HG03571 (cell line): ENCODE measurements at regions not wholly inside any gene's neighbourhood (a gene's known extent, or its start where the extent isn't known, plus 50 kb on each side); places are given as distances from the start of the nearest gene placed in this dataset.
"Not testable (repeated sequence)": the region's sequence is repeated elsewhere in the genome, so short reads cannot be mapped to it uniquely, and the experiment has no call there.

Source experiments
- ATAC-seq: cut with Tn5 transposase; IDR thresholded peaks from one replicate; pipeline ENCODE4 v1.9.1; 2021; ENCODE audit not compliant: unreplicated experiment

GRCh38 chr9:88835772-88836171 lies 155.5 kb upstream of the S1PR3 start:
- no peak for ATAC-seq

- no peak for ATAC-seq
Observed at GRCh38 chr9:88837731-88838130, 153.5 kb upstream of the S1PR3 start.

- ATAC-seq = not testable (repeated sequence)
Observed at GRCh38 chr9:88849878-88850277, 141.4 kb upstream of the S1PR3 start.

- ATAC-seq = no peak
Observed at GRCh38 chr9:88852794-88853193, 138.5 kb upstream of the S1PR3 start.

- no peak for ATAC-seq
Observed at GRCh38 chr9:88870627-88871026, 120.6 kb upstream of the S1PR3 start.

GRCh38 chr9:88871669-88872068 lies 119.6 kb upstream of the S1PR3 start:
- ATAC-seq = no peak

- no peak for ATAC-seq
Observed at GRCh38 chr9:88872192-88872946, 118.9 kb upstream of the S1PR3 start.

- ATAC-seq = no peak
Observed at GRCh38 chr9:88873635-88874034, 117.6 kb upstream of the S1PR3 start.

- no peak for ATAC-seq
Observed at GRCh38 chr9:88874391-88874790, 116.9 kb upstream of the S1PR3 start.

- no peak for ATAC-seq
Observed at GRCh38 chr9:88875400-88876120, 115.7 kb upstream of the S1PR3 start.

- no peak for ATAC-seq
Observed at GRCh38 chr9:88880199-88880598, 111.1 kb upstream of the S1PR3 start.

GRCh38 chr9:88884291-88884690 lies 107.0 kb upstream of the S1PR3 start:
- ATAC-seq = not testable (repeated sequence)

GRCh38 chr9:88886762-88887161 lies 104.5 kb upstream of the S1PR3 start:
- not testable (repeated sequence) for ATAC-seq

GRCh38 chr9:88889386-88889785 lies 101.9 kb upstream of the S1PR3 start:
- ATAC-seq = no peak

- no peak for ATAC-seq
Observed at GRCh38 chr9:88890546-88890945, 100.7 kb upstream of the S1PR3 start.

GRCh38 chr9:88891040-88891439 lies 100.2 kb upstream of the S1PR3 start:
- no peak for ATAC-seq

GRCh38 chr9:88892724-88893123 lies 98.5 kb upstream of the S1PR3 start:
- no peak for ATAC-seq

- no peak for ATAC-seq
Observed at GRCh38 chr9:88897081-88897480, 94.2 kb upstream of the S1PR3 start.

- no peak for ATAC-seq
Observed at GRCh38 chr9:88898039-88898720, 93.1 kb upstream of the S1PR3 start.

- ATAC-seq = no peak
Observed at GRCh38 chr9:88905506-88905905, 85.8 kb upstream of the S1PR3 start.

- no peak for ATAC-seq
Observed at GRCh38 chr9:88915916-88916315, 75.4 kb upstream of the S1PR3 start.

- ATAC-seq = no peak
Observed at GRCh38 chr9:88916894-88917293, 74.4 kb upstream of the S1PR3 start.
